ENCODE measurements at regions not wholly inside any gene's neighbourhood (a gene's known extent, or its start where the extent isn't known, plus 50 kb on each side); places are given as distances from the start of the nearest gene placed in this dataset.

DNA sequence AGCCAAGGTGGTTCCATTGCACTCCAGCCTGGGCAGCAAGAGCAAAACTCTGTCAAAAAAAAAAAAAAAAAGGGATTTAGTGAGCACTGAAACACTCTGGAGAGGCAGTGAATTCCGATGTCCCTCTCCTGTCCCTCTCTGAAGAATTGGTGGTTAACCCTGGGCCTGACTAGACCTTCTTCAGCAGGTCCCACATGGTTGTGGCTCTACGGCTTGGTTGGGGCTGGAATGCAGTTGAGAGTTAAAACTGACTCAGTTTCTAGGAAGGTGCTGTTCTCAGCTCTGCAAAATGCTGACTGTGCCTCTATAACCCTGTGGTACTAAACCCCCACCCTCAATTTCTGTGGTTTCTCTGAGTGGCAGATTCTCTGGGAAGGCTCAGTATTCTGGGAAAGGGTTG lies 173.3 kb downstream of the SEC16B start:
- TF ChIP-seq, protein P1, sequence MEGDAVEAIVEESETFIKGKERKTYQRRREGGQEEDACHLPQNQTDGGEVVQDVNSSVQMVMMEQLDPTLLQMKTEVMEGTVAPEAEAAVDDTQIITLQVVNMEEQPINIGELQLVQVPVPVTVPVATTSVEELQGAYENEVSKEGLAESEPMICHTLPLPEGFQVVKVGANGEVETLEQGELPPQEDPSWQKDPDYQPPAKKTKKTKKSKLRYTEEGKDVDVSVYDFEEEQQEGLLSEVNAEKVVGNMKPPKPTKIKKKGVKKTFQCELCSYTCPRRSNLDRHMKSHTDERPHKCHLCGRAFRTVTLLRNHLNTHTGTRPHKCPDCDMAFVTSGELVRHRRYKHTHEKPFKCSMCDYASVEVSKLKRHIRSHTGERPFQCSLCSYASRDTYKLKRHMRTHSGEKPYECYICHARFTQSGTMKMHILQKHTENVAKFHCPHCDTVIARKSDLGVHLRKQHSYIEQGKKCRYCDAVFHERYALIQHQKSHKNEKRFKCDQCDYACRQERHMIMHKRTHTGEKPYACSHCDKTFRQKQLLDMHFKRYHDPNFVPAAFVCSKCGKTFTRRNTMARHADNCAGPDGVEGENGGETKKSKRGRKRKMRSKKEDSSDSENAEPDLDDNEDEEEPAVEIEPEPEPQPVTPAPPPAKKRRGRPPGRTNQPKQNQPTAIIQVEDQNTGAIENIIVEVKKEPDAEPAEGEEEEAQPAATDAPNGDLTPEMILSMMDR (IDR thresholded peaks at IDR 0.05; ENCODE audit: low read depth, low read length, poor library complexity, severe bottlenecking), result no peak
- TF ChIP-seq EZH2phosphoT487 (IDR thresholded peaks at IDR 0.05; ENCODE audit: borderline replicate concordance, low read length), result no peak

Measured in DOHH2 (cell line).